Spinal cord (tissue), 9 donors: ENCODE measurements at regions not wholly inside any gene's neighbourhood (a gene's known extent, or its start where the extent isn't known, plus 50 kb on each side); places are given as distances from the start of the nearest gene placed in this dataset.
"Not testable (repeated sequence)": the region's sequence is repeated elsewhere in the genome, so short reads cannot be mapped to it uniquely, and the experiment has no call there.

Experiments used
- DNase-seq, 6 donors: peaks; one replicate each; pipeline versions ENCODE4 v3.0.0 to v3.0.0-alpha.2; 2013 to 2015; ENCODE audit warnings: low spot score in 6 of 6, low read depth in 4 of 6
- H3K27ac ChIP-seq: one replicate; pipeline ENCODE4 v1.5.1; 2013; ENCODE audit warnings: low read depth, low read length, control low read depth
- H3K27me3 ChIP-seq: one replicate; pipeline ENCODE4 v1.6.1; 2013; ENCODE audit warnings: low read length; ENCODE audit not compliant: control insufficient read depth, insufficient read depth
- H3K36me3 ChIP-seq: one replicate; pipeline ENCODE4 v1.6.1; 2013; ENCODE audit warnings: low read length; ENCODE audit not compliant: control insufficient read depth, insufficient read depth
- H3K4me1 ChIP-seq: one replicate; pipeline ENCODE4 v1.6.1; 2013; ENCODE audit warnings: low read length; ENCODE audit not compliant: control insufficient read depth, insufficient read depth
- H3K4me3 ChIP-seq: one replicate; pipeline ENCODE4 v1.5.1; 2013; ENCODE audit warnings: low read depth, low read length, control low read depth
- H3K9me3 ChIP-seq: one replicate; pipeline ENCODE4 v1.6.1; 2013; ENCODE audit warnings: low read length; ENCODE audit not compliant: control insufficient read depth, insufficient read depth
- WGBS: methylation state at CpG from one replicate; pipeline ENCODE4 v1.1.5; 2013; ENCODE audit warnings: missing lambda C conversion rate; ENCODE audit not compliant: insufficient coverage; 5-methylcytosine and 5-hydroxymethylcytosine counted together
- donor health status: healthy.

GRCh38 chr3:192968901-192969300 is 51.2 kb upstream of the MB21D2 start:
- H3K27me3 ChIP-seq, H3K4me3 ChIP-seq, DNase-seq, H3K9me3 ChIP-seq, H3K27ac ChIP-seq, H3K36me3 ChIP-seq, H3K4me1 ChIP-seq: not testable (repeated sequence)
- no CpG with 5 or more reads among the region's 2 CpGs for WGBS

GRCh38 chr3:192980632-192981031 is 63.0 kb upstream of the MB21D2 start:
- no peaks in the 10 kb centered on the region for H3K4me1 ChIP-seq
- H3K27me3 ChIP-seq: no peaks in the 10 kb centered on the region
- no peaks in the 10 kb centered on the region for H3K36me3 ChIP-seq
- DNase-seq: no peak
- H3K4me3 ChIP-seq: no peak overlapping the region
- 100% methylated on average over 2 of the region's 5 CpGs for WGBS
- no peak overlapping the region for H3K27ac ChIP-seq
- peaks cover 3% of the 10 kb centered on the region for H3K9me3 ChIP-seq

GRCh38 chr3:192986379-192986778 is 68.7 kb upstream of the MB21D2 start:
- no peaks in the 10 kb centered on the region for H3K9me3 ChIP-seq
- H3K4me1 ChIP-seq: no peaks in the 10 kb centered on the region
- no peaks in the 10 kb centered on the region for H3K36me3 ChIP-seq
- WGBS: 92% methylated on average over 10 of the region's 10 CpGs
- no peak overlapping the region for H3K4me3 ChIP-seq
- peak in 1 of 6 donors; percentile 21 for DNase-seq
- no peak overlapping the region for H3K27ac ChIP-seq
- no peaks in the 10 kb centered on the region for H3K27me3 ChIP-seq

DNA sequence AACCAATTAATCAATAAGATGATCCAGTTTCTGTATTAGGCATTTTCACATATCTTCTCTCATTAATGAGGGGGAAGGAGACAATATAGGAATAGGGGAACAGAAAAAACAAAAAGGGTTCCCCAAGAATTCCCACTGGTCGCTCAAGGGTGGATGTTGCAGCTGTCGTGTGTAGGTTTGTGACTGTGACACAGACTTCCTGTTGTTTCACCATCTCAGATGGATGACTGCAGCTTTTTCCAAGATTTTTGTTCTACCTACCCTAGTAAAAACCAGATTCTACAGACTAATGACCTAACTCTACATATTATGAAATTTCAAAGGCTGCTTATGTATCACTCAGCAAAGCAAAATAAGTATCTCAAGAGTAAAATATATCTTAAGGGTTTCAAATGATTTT is 73.7 kb upstream of the MB21D2 start:
- H3K27me3 ChIP-seq: no peaks in the 10 kb centered on the region
- no peaks in the 10 kb centered on the region for H3K4me1 ChIP-seq
- H3K9me3 ChIP-seq: no peaks in the 10 kb centered on the region
- DNase-seq: no peak
- H3K36me3 ChIP-seq: no peaks in the 10 kb centered on the region
- H3K27ac ChIP-seq: no peak overlapping the region
- no CpG with 5 or more reads among the region's 2 CpGs for WGBS
- H3K4me3 ChIP-seq: no peak overlapping the region

- WGBS: 89% methylated on average over 2 of the region's 6 CpGs
- H3K9me3 ChIP-seq: no peaks in the 10 kb centered on the region
Measured at GRCh38 chr3:192992361-192992760, 74.7 kb upstream of the MB21D2 start.

GRCh38 chr3:192993411-192993810 is 75.8 kb upstream of the MB21D2 start:
- Histone ChIP-seq H3K9me3 (no peaks in the 10 kb centered on the region), H3K27me3 (no peaks in the 10 kb centered on the region), H3K27ac (no peak overlapping the region), H3K4me1 (no peaks in the 10 kb centered on the region), H3K4me3 (no peak overlapping the region), H3K36me3 (no peaks in the 10 kb centered on the region)
- 73% methylated on average over 3 of the region's 3 CpGs for WGBS
- no peak for DNase-seq

More at GRCh38 chr3:192992361-192992760, 74.7 kb upstream of the MB21D2 start:
- Histone ChIP-seq H3K36me3 (no peaks in the 10 kb centered on the region), H3K4me1 (no peaks in the 10 kb centered on the region), H3K27ac (no peak overlapping the region), H3K27me3 (no peaks in the 10 kb centered on the region), H3K4me3 (no peak overlapping the region)
- no peak for DNase-seq

- not testable (repeated sequence) for H3K9me3 ChIP-seq, H3K27me3 ChIP-seq, H3K4me3 ChIP-seq, H3K27ac ChIP-seq, H3K4me1 ChIP-seq, H3K36me3 ChIP-seq, DNase-seq
- WGBS: 90% methylated on average over 2 of the region's 5 CpGs
Measured at GRCh38 chr3:193001113-193001512, 83.5 kb upstream of the MB21D2 start.

GRCh38 chr3:193003624-193004023 is 86.0 kb upstream of the MB21D2 start:
- WGBS: no CpG with 5 or more reads among the region's 1 CpG
- not testable (repeated sequence) for H3K4me3 ChIP-seq, DNase-seq, H3K27me3 ChIP-seq, H3K36me3 ChIP-seq, H3K27ac ChIP-seq, H3K4me1 ChIP-seq, H3K9me3 ChIP-seq

DNA sequence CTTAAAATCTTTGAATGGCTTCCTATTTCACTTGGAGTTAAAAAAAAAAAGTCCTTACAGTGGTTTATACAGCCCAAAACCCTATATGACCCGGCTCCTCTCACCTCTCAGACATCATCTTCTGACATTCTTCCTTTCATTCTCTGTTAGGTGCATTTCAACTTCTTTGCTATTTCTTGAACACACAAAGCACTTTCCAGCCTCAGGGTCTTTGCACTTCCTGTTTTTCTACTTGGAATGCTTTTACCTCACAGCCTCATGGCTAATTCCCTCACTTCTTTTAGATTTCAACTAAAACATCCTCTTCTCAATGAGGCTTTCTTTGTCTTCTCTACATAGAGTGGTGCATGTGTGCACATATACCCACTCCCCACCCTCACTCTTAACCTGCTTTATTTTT is 91.0 kb upstream of the MB21D2 start:
- WGBS: 100% methylated on average over 1 of the region's 1 CpG
- Histone ChIP-seq H3K27ac (no peak overlapping the region), H3K4me3 (no peak overlapping the region), H3K9me3 (peaks cover 4% of the 10 kb centered on the region), H3K27me3 (peaks cover 2% of the 10 kb centered on the region), H3K36me3 (no peaks in the 10 kb centered on the region), H3K4me1 (no peaks in the 10 kb centered on the region)
- no peak for DNase-seq

DNA sequence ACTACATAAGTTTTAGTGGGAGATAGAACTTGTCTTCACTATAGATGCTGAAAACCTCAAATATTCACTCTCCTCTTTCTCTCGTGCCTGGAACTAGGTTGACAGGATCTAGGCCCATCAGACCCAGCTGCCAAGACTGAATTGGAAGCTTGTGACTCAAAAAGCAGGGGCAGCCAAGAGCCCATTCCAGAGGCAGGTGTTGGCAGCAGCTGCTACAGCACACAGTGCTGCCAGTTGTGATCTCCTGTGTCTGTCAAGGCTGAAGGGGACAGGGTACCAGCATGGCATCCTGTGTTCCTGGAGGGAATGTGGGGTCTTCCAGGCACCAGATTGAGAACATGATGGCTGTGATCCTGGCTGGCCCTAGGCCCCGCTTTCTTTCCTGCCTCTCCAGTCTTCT is 92.5 kb upstream of the MB21D2 start:
- H3K4me3 ChIP-seq: no peak overlapping the region
- DNase-seq: peak in 2 of 6 donors; percentile 57 to 65
- peaks cover 2% of the 10 kb centered on the region for H3K27me3 ChIP-seq
- H3K27ac ChIP-seq: no peak overlapping the region
- no peaks in the 10 kb centered on the region for H3K4me1 ChIP-seq
- 65% methylated on average over 2 of the region's 2 CpGs for WGBS
- H3K36me3 ChIP-seq: no peaks in the 10 kb centered on the region
- H3K9me3 ChIP-seq: peaks cover 4% of the 10 kb centered on the region
